Heart left ventricle (tissue), 16 donors: ENCODE measurements at regions not wholly inside any gene's neighbourhood (a gene's known extent, or its start where the extent isn't known, plus 50 kb on each side); places are given as distances from the start of the nearest gene placed in this dataset.

Source experiments
- ATAC-seq, 4 donors: fragments of 200-7000 bp; cut with Tn5 transposase; one replicate each; pipeline ENCODE4 v1.9.1; 2020 to 2022; ENCODE audit warnings: moderate library complexity in 4 of 4, mild to moderate bottlenecking in 3 of 4, moderate number of reproducible peaks in 1 of 4
- DNase-seq, 5 donors: peaks; one replicate each; pipeline ENCODE4 v3.0.0-alpha.2; 2020
- H3K27ac ChIP-seq, 12 donors: fragments of 200-600 bp; sonication (generic) in 4 of 12; one replicate each; pipeline versions ENCODE4 v1.5.0 to v1.8.0; 2016 to 2022; ENCODE audit warnings: mild to moderate bottlenecking in 2 of 12
- H3K27me3 ChIP-seq, 9 donors: fragments of 200-600 bp; sonication (generic) in 2 of 9; one replicate each; pipeline versions ENCODE4 v1.5.1 to v1.8.0; 2016 to 2022; ENCODE audit warnings: mild to moderate bottlenecking in 3 of 9
- H3K36me3 ChIP-seq, 9 donors: fragments of 200-600 bp; sonication (generic) in 2 of 9; one replicate each; pipeline versions ENCODE4 v1.5.0 to v1.8.0; 2018 to 2022; ENCODE audit warnings: mild to moderate bottlenecking in 2 of 9
- H3K4me1 ChIP-seq, 12 donors: fragments of 200-600 bp; sonication (generic) in 4 of 12; one replicate each; pipeline versions ENCODE4 v1.5.0 to v1.8.0; 2016 to 2022; ENCODE audit warnings: mild to moderate bottlenecking in 3 of 12
- H3K4me3 ChIP-seq, 12 donors: fragments of 200-600 bp; sonication (generic) in 4 of 12; one replicate each; pipeline versions ENCODE4 v1.5.0 to v1.8.0; 2017 to 2022; ENCODE audit warnings: mild to moderate bottlenecking in 9 of 12, moderate library complexity in 4 of 12
- H3K9me3 ChIP-seq, 12 donors: fragments of 200-600 bp; sonication (generic) in 4 of 12; one replicate each; pipeline versions ENCODE4 v1.5.0 to v1.8.0; 2016 to 2022; ENCODE audit warnings: mild to moderate bottlenecking in 1 of 12
- POLR2A ChIP-seq, 2 donors: fragments of 450-650 bp; IDR thresholded peaks; one replicate each; pipeline ENCODE4 v1.6.1; 2017; ENCODE audit warnings: antibody characterized with exemption in 2 of 2, mild to moderate bottlenecking in 2 of 2, moderate library complexity in 2 of 2
- WGBS, 4 donors: extraction: QIAGEN DNeasy Blood & Tissue Kit in 2 of 4; methylation state at CpG; one replicate each; pipeline versions ENCODE4 v1.1.5 to v1.1.7; 2013 to 2018; 5-methylcytosine and 5-hydroxymethylcytosine counted together
- intact Hi-C, 10 donors: fragments of 100-400 bp; cut with DNase I; formaldehyde crosslinking; loops; one replicate each; pipeline versions ENCODE4 v1.11.1 to v1.14.2; 2022
- TF ChIP-seq, protein P1 (sequence below), 12 donors: fragments of 200-600 bp; sonication (generic) in 4 of 12; IDR thresholded peaks; one replicate each; pipeline versions ENCODE4 v1.5.0 to v1.8.0; 2018 to 2022; ENCODE audit warnings: antibody characterized with exemption in 12 of 12, mild to moderate bottlenecking in 5 of 12
- donor health status: ischemic (EF 13 %, LVEDD 7.1; RV severe dilation, severe dysfunction).
- donor health status: healthy with polysubstance abuse.
- donor health status: DM: no; HTN: yes; CAD: no.
- donor health status: DM: no; HTN: no; CAD: no.
- donor health status: ischemic (EF 25% LVEDD 6.9; RV normal size, moderate dysfunction).
- donor health status: ischemic (EF 25% LVEDD 5.7; RV mildly dilated, moderate dysfunction).
- donor health status: healthy.
- donor health status: DM: yes; HTN: yes; CAD: no.
- donor health status: ischemic (EF 35%, LVEDD 5.7; RV mildly dilated, moderate dysfunction).
- donor health status: nonischemic (EF 11% LVEDD 7.7; RV severe dilation, severe dysfunction).
- donor health status: DM: yes; HTN: yes; CAD: no.
- donor health status: PGD.
- donor health status: ischemic (EF 29% LVEDD 5.4; RV normal size, mild dysfunction).
- donor health status: nonischemic (EF 23%, LVEDD 6.1; RV moderate dilation, normal function).

DNA sequence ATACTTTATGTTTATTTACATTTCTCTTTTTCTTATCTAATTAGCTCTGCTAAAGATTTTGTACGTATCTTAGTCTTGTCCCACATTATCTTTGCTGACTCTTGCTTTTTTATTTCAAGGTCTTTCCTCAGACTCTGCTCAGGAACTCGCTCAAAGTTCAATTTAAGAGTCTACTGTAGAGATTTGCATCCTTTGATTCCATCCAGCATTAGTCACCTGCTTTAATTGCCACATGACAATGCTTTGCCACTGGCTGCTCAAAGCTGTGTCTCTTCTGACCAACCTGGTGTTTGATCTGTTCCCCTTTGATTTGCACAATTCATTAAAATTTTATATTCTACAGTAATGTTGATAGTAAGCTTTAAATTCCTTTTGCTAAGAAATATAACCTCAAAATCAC, 157.9 kb upstream of the FREM2 start:
- Histone ChIP-seq H3K4me3 (no peak overlapping the region), H3K36me3 (no peaks in the 10 kb centered on the region), H3K27me3 (peaks cover 0 to 10% (median 0%) of the 10 kb centered on the region in 9 donors), H3K9me3 (no peaks in the 10 kb centered on the region), H3K4me1 (no peaks in the 10 kb centered on the region), H3K27ac (no peak overlapping the region)
- ATAC-seq (no peak), DNase-seq (no peak)
- WGBS, 4 donors, result 52 to 75% (median 68%) methylated on average over 2 of the region's 2 CpGs
- no peak for TF ChIP-seq POLR2A (IDR thresholded peaks at IDR 0.05)
- TF ChIP-seq, protein P1, sequence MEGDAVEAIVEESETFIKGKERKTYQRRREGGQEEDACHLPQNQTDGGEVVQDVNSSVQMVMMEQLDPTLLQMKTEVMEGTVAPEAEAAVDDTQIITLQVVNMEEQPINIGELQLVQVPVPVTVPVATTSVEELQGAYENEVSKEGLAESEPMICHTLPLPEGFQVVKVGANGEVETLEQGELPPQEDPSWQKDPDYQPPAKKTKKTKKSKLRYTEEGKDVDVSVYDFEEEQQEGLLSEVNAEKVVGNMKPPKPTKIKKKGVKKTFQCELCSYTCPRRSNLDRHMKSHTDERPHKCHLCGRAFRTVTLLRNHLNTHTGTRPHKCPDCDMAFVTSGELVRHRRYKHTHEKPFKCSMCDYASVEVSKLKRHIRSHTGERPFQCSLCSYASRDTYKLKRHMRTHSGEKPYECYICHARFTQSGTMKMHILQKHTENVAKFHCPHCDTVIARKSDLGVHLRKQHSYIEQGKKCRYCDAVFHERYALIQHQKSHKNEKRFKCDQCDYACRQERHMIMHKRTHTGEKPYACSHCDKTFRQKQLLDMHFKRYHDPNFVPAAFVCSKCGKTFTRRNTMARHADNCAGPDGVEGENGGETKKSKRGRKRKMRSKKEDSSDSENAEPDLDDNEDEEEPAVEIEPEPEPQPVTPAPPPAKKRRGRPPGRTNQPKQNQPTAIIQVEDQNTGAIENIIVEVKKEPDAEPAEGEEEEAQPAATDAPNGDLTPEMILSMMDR (IDR thresholded peaks at IDR 0.05), result no peak
- intact Hi-C loops, result loop anchor here in 1 of 10 donors (10.0 kb wide), 1 partner anchor 884 kb away; no protein-coding TSS in a partner anchor

DNA sequence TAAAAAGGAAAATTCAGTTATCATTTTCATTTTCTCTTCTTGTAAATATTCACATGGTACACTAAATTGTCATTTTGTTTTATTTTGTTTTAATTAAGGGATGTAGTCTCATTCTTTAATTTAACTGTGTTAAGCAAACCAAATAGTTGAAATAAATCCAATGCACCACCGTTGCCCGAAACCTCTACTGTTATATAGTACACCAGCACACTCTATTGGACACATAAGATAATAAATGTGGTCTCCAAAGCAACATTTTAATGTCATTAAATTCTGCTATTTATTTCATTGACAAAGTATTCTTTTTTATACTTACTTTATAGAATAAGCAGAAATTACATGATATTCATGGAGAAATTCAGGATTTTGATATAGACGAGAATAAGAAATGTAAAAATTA, 156.4 kb upstream of the FREM2 start:
- ATAC-seq (peak in 1 of 4 donors; percentile 59), DNase-seq (no peak)
- H3K36me3 ChIP-seq, result no peaks in the 10 kb centered on the region
- H3K4me1 ChIP-seq, result no peaks in the 10 kb centered on the region
- no peaks in the 10 kb centered on the region for H3K9me3 ChIP-seq
- 34 to 38% (median 37%) methylated on average over 3 of the region's 3 CpGs for WGBS, 4 donors
- no peak overlapping the region for H3K4me3 ChIP-seq
- peaks cover 0 to 10% (median 0%) of the 10 kb centered on the region in 9 donors for H3K27me3 ChIP-seq
- H3K27ac ChIP-seq, result no peak overlapping the region
- intact Hi-C loops, result loop anchor here in 3 of 10 donors (5.0 kb wide), 2 partner anchors 663 to 888 kb away; partner anchors contain the start of gene TRPC4 (in 2 of the 3)
- TF ChIP-seq, protein P1 (IDR thresholded peaks at IDR 0.05), result peak in 10 of 12 donors; percentile 10 to 58 (median 48)
- no peak for TF ChIP-seq POLR2A (IDR thresholded peaks at IDR 0.05)

DNA sequence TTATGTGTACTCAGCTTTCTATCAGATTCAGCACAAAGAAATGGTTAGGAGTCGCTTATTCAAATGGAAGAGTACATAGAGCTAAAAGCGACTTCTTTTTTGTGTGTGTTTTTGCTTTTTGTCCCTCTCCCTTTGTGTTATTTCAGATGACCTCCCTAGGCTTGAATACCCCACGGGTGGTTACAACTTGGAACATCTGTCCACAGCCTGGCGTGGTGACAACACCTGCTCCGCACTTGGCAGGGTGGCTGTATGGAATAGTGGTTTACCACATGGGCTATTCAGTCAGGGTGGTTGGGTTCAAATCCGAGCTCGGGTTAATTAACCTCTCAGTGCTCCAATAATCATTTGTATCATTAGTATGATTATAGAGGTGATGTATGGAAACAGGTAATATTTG, 151.6 kb upstream of the FREM2 start:
- TF ChIP-seq, protein P1 (IDR thresholded peaks at IDR 0.05), result no peak
- no peak for TF ChIP-seq POLR2A (IDR thresholded peaks at IDR 0.05)
- no peaks in the 10 kb centered on the region for H3K4me1 ChIP-seq
- 82 to 86% (median 83%) methylated on average over 7 of the region's 7 CpGs for WGBS, 4 donors
- ATAC-seq (no peak), DNase-seq (no peak)
- intact Hi-C loops, result no loop called here
- H3K27ac ChIP-seq, result no peak overlapping the region
- no peaks in the 10 kb centered on the region for H3K36me3 ChIP-seq
- H3K4me3 ChIP-seq, result no peak overlapping the region
- H3K27me3 ChIP-seq, result peaks cover 0 to 5% (median 0%) of the 10 kb centered on the region in 9 donors
- no peaks in the 10 kb centered on the region for H3K9me3 ChIP-seq

DNA sequence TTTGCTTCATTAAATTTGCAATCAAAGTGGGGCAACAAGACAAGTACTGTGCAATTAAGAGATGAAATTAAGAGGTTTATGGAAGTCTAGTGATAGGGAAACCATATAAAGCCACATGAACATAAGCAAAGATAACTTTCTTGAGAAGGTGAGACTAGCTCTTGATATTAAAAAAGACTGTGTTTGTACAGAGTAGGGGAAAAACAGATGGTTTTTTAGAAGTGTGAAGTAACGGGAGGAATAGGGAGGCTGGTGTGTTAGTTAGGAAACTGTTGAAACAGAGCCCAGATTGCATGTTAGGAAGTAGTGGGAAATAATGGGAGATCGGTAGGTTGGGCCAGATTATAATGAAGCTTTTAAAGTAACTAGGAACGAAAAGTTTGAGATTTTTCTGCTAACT, 149.8 kb upstream of the FREM2 start:
- no peak overlapping the region for H3K27ac ChIP-seq
- no peak overlapping the region for H3K4me3 ChIP-seq
- peaks cover 0 to 5% (median 0%) of the 10 kb centered on the region in 9 donors for H3K27me3 ChIP-seq
- intact Hi-C loops, result no loop called here
- no peaks in the 10 kb centered on the region for H3K36me3 ChIP-seq
- ATAC-seq, result no peak
- 53 to 70% (median 60%) methylated on average over 3 of the region's 3 CpGs for WGBS, 4 donors
- no peak for TF ChIP-seq POLR2A (IDR thresholded peaks at IDR 0.05)
- TF ChIP-seq, protein P1 (IDR thresholded peaks at IDR 0.05), result no peak
- no peak for DNase-seq
- no peaks in the 10 kb centered on the region for H3K4me1 ChIP-seq
- no peaks in the 10 kb centered on the region for H3K9me3 ChIP-seq
